SU-DHL-6 (cell line): ENCODE measurements at regions not wholly inside any gene's neighbourhood (a gene's known extent, or its start where the extent isn't known, plus 50 kb on each side); places are given as distances from the start of the nearest gene placed in this dataset.

Experiments used
- H2AFZ ChIP-seq: fragments of 200-600 bp; sonication (generic); 2 replicates; pipeline ENCODE4 v1.6.1; 2014; ENCODE audit warnings: low read depth, mild to moderate bottlenecking, moderate library complexity, mixed read lengths, antibody characterized with exemption, low read length; ENCODE audit not compliant: severe bottlenecking
- H3F3A ChIP-seq: fragments of 200-600 bp; shearing (Covaris generic); 2 replicates; pipeline ENCODE4 v1.6.0; 2016; ENCODE audit warnings: antibody characterized with exemption, mild to moderate bottlenecking; ENCODE audit not compliant: insufficient read depth
- H3K27ac ChIP-seq: fragments of 200-600 bp; sonication (generic); 2 replicates; pipeline ENCODE4 v1.5.1; 2016; ENCODE audit warnings: low read depth, mild to moderate bottlenecking, low read length, moderate library complexity, mixed read lengths
- H3K27me3 ChIP-seq: fragments of 200-600 bp; sonication (generic), shearing (Covaris generic); 2 replicates; pipeline ENCODE4 v1.6.0; 2014; ENCODE audit warnings: mild to moderate bottlenecking, low read length
- H3K36me3 ChIP-seq: fragments of 200-600 bp; sonication (generic); 2 replicates; pipeline ENCODE4 v1.6.1; 2014; ENCODE audit warnings: mild to moderate bottlenecking, low read length, mixed read lengths
- H3K4me2 ChIP-seq: fragments of 300-600, 200-600 bp; shearing (Covaris generic), sonication (generic); 2 replicates; pipeline ENCODE4 v1.6.0; 2014; ENCODE audit warnings: low read length, low read depth, mild to moderate bottlenecking; ENCODE audit not compliant: poor library complexity, severe bottlenecking
- H3K4me3 ChIP-seq: fragments of 200-600 bp; sonication (generic); 2 replicates; pipeline ENCODE4 v1.5.1; 2014; ENCODE audit warnings: antibody characterized with exemption, low read length, mild to moderate bottlenecking, mixed read lengths; ENCODE audit not compliant: insufficient read depth, poor library complexity, severe bottlenecking
- H3K79me2 ChIP-seq: fragments of 200-600 bp; sonication (generic); 2 replicates; pipeline ENCODE4 v1.6.1; 2014; ENCODE audit warnings: mild to moderate bottlenecking, low read length, moderate library complexity; ENCODE audit not compliant: insufficient read depth
- H3K9ac ChIP-seq: fragments of 200-600 bp; sonication (generic); 2 replicates; pipeline ENCODE4 v1.7.0; 2014; ENCODE audit warnings: mild to moderate bottlenecking, low read length
- H3K9me2 ChIP-seq: fragments of 200-600 bp; sonication (generic); replicated peaks from 2 replicates; pipeline ENCODE4 v1.6.1; 2014; ENCODE audit warnings: low read length; ENCODE audit not compliant: insufficient read depth
- H3K9me3 ChIP-seq: fragments of 200-600 bp; sonication (generic); 2 replicates; pipeline ENCODE4 v1.6.1; 2014; ENCODE audit warnings: low read length, mixed read lengths; ENCODE audit not compliant: insufficient read depth
- H4K20me1 ChIP-seq: fragments of 200-600 bp; sonication (generic); 2 replicates; pipeline ENCODE4 v1.6.1; 2014; ENCODE audit warnings: low read depth, mild to moderate bottlenecking, antibody characterized with exemption, low read length, moderate library complexity, mixed read lengths
- EZH2phosphoT487 ChIP-seq: fragments of 200-600 bp; sonication (generic), shearing (Covaris generic); conservative IDR thresholded peaks from 2 replicates; pipeline ENCODE4 v1.6.1; 2018; ENCODE audit warnings: mild to moderate bottlenecking, antibody characterized with exemption, low read length, moderate library complexity, mixed read lengths
- TF ChIP-seq, protein P1 (sequence below): fragments of 200-600 bp; sonication (generic); IDR thresholded peaks from one replicate; pipeline ENCODE4 v1.5.1; 2017; ENCODE audit warnings: antibody characterized with exemption, mild to moderate bottlenecking, low read length, moderate library complexity; ENCODE audit not compliant: insufficient read depth, poor library complexity, severe bottlenecking

DNA sequence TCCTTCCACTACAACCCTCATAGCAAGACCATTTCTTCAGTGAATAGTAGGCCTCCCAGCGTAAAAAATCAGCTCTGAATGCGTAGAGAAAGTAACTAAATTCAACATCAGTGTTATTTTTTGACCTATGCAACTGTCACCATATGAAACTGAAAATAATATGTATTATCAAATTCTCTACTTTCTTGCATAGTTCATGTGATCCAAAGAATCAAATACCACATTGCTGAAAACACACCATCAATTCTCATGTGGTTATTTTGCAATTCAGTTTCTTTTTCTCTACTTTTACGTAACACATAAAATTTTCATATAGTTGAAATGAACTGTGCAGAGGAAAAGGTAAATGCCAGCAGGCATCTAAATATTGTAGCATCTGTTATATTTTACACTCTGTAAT is 208.5 kb upstream of the SPOPL start:
- Histone ChIP-seq H3K9me3 (no peaks in the 10 kb centered on the region), H3K9me2 (no peaks in the 10 kb centered on the region), H3F3A (no peaks in the 10 kb centered on the region), H4K20me1 (no peaks in the 10 kb centered on the region), H3K27me3 (no peaks in the 10 kb centered on the region), H3K36me3 (no peaks in the 10 kb centered on the region), H2AFZ (no peak overlapping the region), H3K4me3 (no peak overlapping the region), H3K79me2 (no peaks in the 10 kb centered on the region), H3K27ac (no peak overlapping the region), H3K4me2 (no peak overlapping the region), H3K9ac (no peak overlapping the region)
- TF ChIP-seq, protein P1, sequence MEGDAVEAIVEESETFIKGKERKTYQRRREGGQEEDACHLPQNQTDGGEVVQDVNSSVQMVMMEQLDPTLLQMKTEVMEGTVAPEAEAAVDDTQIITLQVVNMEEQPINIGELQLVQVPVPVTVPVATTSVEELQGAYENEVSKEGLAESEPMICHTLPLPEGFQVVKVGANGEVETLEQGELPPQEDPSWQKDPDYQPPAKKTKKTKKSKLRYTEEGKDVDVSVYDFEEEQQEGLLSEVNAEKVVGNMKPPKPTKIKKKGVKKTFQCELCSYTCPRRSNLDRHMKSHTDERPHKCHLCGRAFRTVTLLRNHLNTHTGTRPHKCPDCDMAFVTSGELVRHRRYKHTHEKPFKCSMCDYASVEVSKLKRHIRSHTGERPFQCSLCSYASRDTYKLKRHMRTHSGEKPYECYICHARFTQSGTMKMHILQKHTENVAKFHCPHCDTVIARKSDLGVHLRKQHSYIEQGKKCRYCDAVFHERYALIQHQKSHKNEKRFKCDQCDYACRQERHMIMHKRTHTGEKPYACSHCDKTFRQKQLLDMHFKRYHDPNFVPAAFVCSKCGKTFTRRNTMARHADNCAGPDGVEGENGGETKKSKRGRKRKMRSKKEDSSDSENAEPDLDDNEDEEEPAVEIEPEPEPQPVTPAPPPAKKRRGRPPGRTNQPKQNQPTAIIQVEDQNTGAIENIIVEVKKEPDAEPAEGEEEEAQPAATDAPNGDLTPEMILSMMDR, result no peak
- TF ChIP-seq EZH2phosphoT487, result no peak

DNA sequence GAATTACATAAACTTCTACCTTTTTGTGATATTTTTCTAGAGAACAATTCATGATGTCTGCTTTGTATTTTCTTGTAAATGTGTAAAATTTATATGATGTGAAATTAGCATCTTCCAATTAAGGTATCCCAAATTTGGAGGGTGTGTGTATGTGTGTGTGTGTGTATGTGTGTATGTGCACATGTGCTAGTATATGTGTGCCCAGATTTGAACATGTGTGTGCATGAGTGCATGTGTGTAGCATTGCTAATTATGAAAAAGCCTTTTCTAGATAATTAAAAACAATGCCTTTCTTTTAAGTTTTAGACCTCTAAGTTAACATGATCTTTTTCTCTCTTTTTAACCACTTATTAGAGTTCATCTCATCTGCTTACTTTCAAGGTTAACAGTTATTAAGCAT is 208.0 kb upstream of the SPOPL start:
- no peaks in the 10 kb centered on the region for H3K9me2 ChIP-seq
- H3K27me3 ChIP-seq, result no peaks in the 10 kb centered on the region
- H3K27ac ChIP-seq, result no peak overlapping the region
- no peaks in the 10 kb centered on the region for H4K20me1 ChIP-seq
- H3K9ac ChIP-seq, result no peak overlapping the region
- no peaks in the 10 kb centered on the region for H3K36me3 ChIP-seq
- H3F3A ChIP-seq, result no peaks in the 10 kb centered on the region
- no peak overlapping the region for H3K4me2 ChIP-seq
- H3K79me2 ChIP-seq, result no peaks in the 10 kb centered on the region
- H3K9me3 ChIP-seq, result no peaks in the 10 kb centered on the region
- no peak for TF ChIP-seq EZH2phosphoT487
- TF ChIP-seq, protein P1, result no peak
- H3K4me3 ChIP-seq, result no peak overlapping the region
- H2AFZ ChIP-seq, result no peak overlapping the region

DNA sequence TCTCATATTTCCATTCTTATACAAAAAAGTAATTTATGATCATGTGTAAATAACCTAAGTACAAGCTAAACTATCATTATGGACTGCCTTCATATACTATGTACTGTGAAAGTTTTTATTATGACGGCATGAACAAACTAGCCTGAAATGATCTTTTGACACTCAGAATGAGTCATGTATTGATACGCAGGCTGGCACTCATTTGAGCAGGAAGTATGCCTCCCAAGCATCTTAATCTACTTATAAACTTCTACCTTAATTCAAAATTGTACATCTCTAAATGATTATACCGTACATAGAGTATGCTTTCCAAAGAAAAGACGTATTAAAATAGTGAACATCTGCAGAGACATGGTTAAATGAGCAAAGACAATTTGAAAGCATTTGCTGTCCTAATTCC is 207.1 kb upstream of the SPOPL start:
- Histone ChIP-seq H3K4me2 (no peak overlapping the region), H4K20me1 (no peaks in the 10 kb centered on the region), H3K36me3 (no peaks in the 10 kb centered on the region), H3K27me3 (no peaks in the 10 kb centered on the region), H3K9ac (no peak overlapping the region), H3F3A (no peaks in the 10 kb centered on the region), H3K27ac (no peak overlapping the region), H2AFZ (no peak overlapping the region), H3K79me2 (no peaks in the 10 kb centered on the region), H3K9me2 (no peaks in the 10 kb centered on the region), H3K9me3 (no peaks in the 10 kb centered on the region), H3K4me3 (no peak overlapping the region)
- TF ChIP-seq EZH2phosphoT487, result no peak
- TF ChIP-seq, protein P1, result no peak

DNA sequence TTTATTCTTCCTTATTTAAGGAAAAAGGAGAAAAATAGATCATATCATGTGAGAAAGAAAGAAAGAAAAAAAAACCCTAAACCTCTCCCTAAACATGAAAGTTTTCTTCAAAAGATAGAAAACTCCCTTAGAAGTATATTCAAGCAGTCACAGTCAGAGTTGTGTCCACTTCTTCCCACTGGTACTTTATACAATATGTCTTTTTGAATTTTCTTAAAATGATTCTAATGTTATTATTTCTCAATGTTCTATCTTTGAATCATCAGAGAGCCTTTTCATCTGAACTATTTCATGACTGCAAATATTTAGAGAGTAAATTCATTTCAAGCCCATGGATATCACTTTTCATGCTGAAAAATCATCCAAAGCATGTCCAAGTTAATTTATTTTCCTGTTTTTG is 205.2 kb upstream of the SPOPL start:
- no peaks in the 10 kb centered on the region for H3K9me2 ChIP-seq
- no peaks in the 10 kb centered on the region for H4K20me1 ChIP-seq

More for the DNA sequence above, 205.2 kb upstream of the SPOPL start:
- H3K9ac ChIP-seq, result no peak overlapping the region
- H2AFZ ChIP-seq, result no peak overlapping the region
- no peak overlapping the region for H3K27ac ChIP-seq
- no peaks in the 10 kb centered on the region for H3K27me3 ChIP-seq
- H3K9me3 ChIP-seq, result no peaks in the 10 kb centered on the region
- no peaks in the 10 kb centered on the region for H3K79me2 ChIP-seq
- H3K4me2 ChIP-seq, result no peak overlapping the region
- H3F3A ChIP-seq, result no peaks in the 10 kb centered on the region
- no peaks in the 10 kb centered on the region for H3K36me3 ChIP-seq
- TF ChIP-seq, protein P1, result no peak
- no peak for TF ChIP-seq EZH2phosphoT487
- no peak overlapping the region for H3K4me3 ChIP-seq
